Endodermal cell (in vitro differentiated cells): ENCODE measurements at regions not wholly inside any gene's neighbourhood (a gene's known extent, or its start where the extent isn't known, plus 50 kb on each side); places are given as distances from the start of the nearest gene placed in this dataset.

ENCODE experiments used
- DNase-seq: peaks from one replicate; pipeline ENCODE4 v3.0.0-alpha.2; 2017
- H3K27ac ChIP-seq: 2 replicates; pipeline ENCODE4 v1.5.1; 2013; ENCODE audit warnings: mild to moderate bottlenecking, low read depth, low read length, moderate library complexity
- H3K27me3 ChIP-seq: 2 replicates; pipeline ENCODE4 v1.6.1; 2013; ENCODE audit warnings: mild to moderate bottlenecking, low read length, moderate library complexity; ENCODE audit not compliant: insufficient read depth, control insufficient read depth, poor library complexity, severe bottlenecking
- H3K36me3 ChIP-seq: 2 replicates; pipeline ENCODE4 v1.7.0; 2013; ENCODE audit warnings: mild to moderate bottlenecking, low read length, moderate library complexity; ENCODE audit not compliant: control insufficient read depth, insufficient read depth
- H3K4me1 ChIP-seq: one replicate; pipeline ENCODE4 v1.7.0; 2013; ENCODE audit warnings: low read length; ENCODE audit not compliant: control insufficient read depth, insufficient read depth
- H3K4me3 ChIP-seq: 2 replicates; pipeline ENCODE4 v1.5.1; 2013; ENCODE audit warnings: mild to moderate bottlenecking, low read length, moderate library complexity
- H3K9ac ChIP-seq: 2 replicates; pipeline ENCODE4 v1.6.1; 2013; ENCODE audit warnings: mild to moderate bottlenecking, low read length, moderate library complexity; ENCODE audit not compliant: poor library complexity, severe bottlenecking; ENCODE audit errors: extremely low read depth
- H3K9me3 ChIP-seq: 2 replicates; pipeline ENCODE4 v1.6.1; 2013; ENCODE audit warnings: mild to moderate bottlenecking, low read length, moderate library complexity; ENCODE audit not compliant: control insufficient read depth
- H3K27ac Mint-ChIP-seq: 2 replicates; pipeline ENCODE4 v1.8.0; 2020; ENCODE audit warnings: mixed read lengths
- H3K27me3 Mint-ChIP-seq: 2 replicates; pipeline ENCODE4 v1.8.0; 2021; ENCODE audit warnings: mild to moderate bottlenecking, mixed read lengths; ENCODE audit not compliant: insufficient read depth
- H3K36me3 Mint-ChIP-seq: 2 replicates; pipeline ENCODE4 v1.8.0; 2020; ENCODE audit warnings: low read depth, mixed read lengths
- H3K4me1 Mint-ChIP-seq: 2 replicates; pipeline ENCODE4 v1.8.0; 2020; ENCODE audit warnings: mixed read lengths
- H3K4me3 Mint-ChIP-seq: 2 replicates; pipeline ENCODE4 v1.8.0; 2020; ENCODE audit warnings: mild to moderate bottlenecking, moderate library complexity, mixed read lengths
- H3K9me3 Mint-ChIP-seq: 2 replicates; pipeline ENCODE4 v1.8.0; 2020; ENCODE audit warnings: mild to moderate bottlenecking, mixed read lengths
- WGBS, 2 experiments: methylation state at CpG; one replicate each; pipeline versions ENCODE4 v1.1.5 to v1.1.7; 2013; ENCODE audit warnings: missing lambda C conversion rate in 2 of 2, mixed read lengths in 1 of 2; ENCODE audit not compliant: insufficient coverage in 1 of 2, insufficient read length in 1 of 2; 5-methylcytosine and 5-hydroxymethylcytosine counted together
- TF ChIP-seq, protein P1 (sequence below): fragments of 200-600 bp; sonication (generic); conservative IDR thresholded peaks from 2 replicates; pipeline ENCODE4 v1.5.0; 2021; ENCODE audit warnings: antibody characterized with exemption, mild to moderate bottlenecking

DNA sequence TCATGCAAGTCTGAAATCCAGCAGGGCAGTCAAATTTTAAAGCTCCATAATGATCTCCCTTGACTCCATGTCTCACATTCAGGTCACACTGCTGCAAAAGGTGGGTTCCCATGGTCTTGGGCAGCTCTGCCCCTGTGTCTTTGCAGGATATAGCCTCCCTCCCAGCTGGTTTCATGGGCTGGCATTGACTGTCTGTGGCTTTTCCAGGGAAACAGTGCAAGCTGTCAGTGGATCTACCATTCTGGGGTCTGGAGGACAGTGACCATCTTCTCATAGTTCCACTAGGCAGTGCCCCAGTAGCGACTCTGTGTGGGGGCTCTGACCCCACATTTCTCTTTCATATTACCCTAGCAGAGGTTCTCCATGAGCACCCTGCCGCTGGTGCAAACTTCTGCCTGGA lies 220.6 kb upstream of the COPS8 start:
- no peak for DNase-seq
- Histone ChIP-seq H3K27ac (no peak overlapping the region), H3K27me3 (no peaks in the 10 kb centered on the region), H3K4me1 (peaks cover under 1% of the 10 kb centered on the region), H3K36me3 (no peaks in the 10 kb centered on the region), H3K9ac (no peak overlapping the region), H3K9me3 (peaks cover 29% of the 10 kb centered on the region), H3K4me3 (no peak overlapping the region)
- Mint-ChIP-seq H3K36me3 (peaks cover 12% of the 10 kb centered on the region), H3K27ac (no peak overlapping the region), H3K9me3 (peaks cover 50% of the 10 kb centered on the region), H3K4me1 (peaks cover 16% of the 10 kb centered on the region), H3K27me3 (peaks cover 13% of the 10 kb centered on the region), H3K4me3 (no peak overlapping the region)
- TF ChIP-seq, protein P1, sequence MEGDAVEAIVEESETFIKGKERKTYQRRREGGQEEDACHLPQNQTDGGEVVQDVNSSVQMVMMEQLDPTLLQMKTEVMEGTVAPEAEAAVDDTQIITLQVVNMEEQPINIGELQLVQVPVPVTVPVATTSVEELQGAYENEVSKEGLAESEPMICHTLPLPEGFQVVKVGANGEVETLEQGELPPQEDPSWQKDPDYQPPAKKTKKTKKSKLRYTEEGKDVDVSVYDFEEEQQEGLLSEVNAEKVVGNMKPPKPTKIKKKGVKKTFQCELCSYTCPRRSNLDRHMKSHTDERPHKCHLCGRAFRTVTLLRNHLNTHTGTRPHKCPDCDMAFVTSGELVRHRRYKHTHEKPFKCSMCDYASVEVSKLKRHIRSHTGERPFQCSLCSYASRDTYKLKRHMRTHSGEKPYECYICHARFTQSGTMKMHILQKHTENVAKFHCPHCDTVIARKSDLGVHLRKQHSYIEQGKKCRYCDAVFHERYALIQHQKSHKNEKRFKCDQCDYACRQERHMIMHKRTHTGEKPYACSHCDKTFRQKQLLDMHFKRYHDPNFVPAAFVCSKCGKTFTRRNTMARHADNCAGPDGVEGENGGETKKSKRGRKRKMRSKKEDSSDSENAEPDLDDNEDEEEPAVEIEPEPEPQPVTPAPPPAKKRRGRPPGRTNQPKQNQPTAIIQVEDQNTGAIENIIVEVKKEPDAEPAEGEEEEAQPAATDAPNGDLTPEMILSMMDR, result no peak
- WGBS, 2 experiments, result 78 to 89% methylated on average over 2 of the region's 2 CpGs

DNA sequence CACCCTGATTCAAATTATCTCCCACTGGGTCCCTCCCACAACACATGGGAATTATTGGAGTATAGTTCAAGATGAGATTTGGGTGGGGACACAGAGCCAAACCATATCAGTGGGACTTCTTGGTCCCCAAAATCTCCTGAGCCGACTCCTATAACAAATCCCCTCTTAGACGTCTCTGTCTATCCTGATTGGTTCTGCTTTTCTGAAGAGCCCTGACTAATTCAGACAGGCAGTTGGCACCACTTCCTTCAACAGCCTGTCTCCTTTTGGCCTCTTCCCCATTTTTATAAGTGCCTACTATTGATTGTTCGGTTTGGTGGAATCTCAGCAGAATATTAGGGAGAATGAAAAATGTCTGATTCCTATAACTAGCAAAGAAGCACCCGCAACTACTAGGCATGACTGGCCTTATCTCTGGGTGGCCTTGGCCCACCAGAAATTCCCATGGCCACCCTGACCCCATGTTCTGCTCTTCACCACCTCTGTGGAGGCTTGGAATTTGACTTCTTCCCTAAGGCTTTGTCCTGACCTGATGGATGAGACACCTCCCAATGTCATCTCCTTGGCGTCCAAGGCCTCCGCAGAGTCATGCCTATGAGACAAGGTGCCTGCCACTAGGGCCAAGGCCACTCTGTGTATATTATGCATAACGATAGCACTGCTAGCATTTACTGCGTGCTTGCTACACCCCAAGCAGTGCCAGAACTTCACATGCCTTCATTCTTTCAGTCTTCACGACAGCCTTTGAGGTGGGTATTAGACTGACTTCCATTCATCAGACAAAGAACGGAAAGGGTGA lies 218.9 kb upstream of the COPS8 start:
- peak; percentile 25 for DNase-seq
- WGBS, 2 experiments, result 94 to 100% methylated on average over 8 to 10 of the region's 10 CpGs
- Mint-ChIP-seq H3K36me3 (peaks cover 12% of the 10 kb centered on the region), H3K4me3 (no peak overlapping the region), H3K4me1 (peaks cover 16% of the 10 kb centered on the region), H3K27ac (no peak overlapping the region), H3K27me3 (peaks cover 15% of the 10 kb centered on the region), H3K9me3 (peaks cover 50% of the 10 kb centered on the region)
- H3K27me3 ChIP-seq, result no peaks in the 10 kb centered on the region
- H3K9me3 ChIP-seq, result peaks cover 29% of the 10 kb centered on the region
- TF ChIP-seq, protein P1, result no peak
- H3K36me3 ChIP-seq, result no peaks in the 10 kb centered on the region
- H3K4me1 ChIP-seq, result peaks cover 3% of the 10 kb centered on the region
- no peak overlapping the region for H3K9ac ChIP-seq
- H3K4me3 ChIP-seq, result no peak overlapping the region
- H3K27ac ChIP-seq, result no peak overlapping the region

DNA sequence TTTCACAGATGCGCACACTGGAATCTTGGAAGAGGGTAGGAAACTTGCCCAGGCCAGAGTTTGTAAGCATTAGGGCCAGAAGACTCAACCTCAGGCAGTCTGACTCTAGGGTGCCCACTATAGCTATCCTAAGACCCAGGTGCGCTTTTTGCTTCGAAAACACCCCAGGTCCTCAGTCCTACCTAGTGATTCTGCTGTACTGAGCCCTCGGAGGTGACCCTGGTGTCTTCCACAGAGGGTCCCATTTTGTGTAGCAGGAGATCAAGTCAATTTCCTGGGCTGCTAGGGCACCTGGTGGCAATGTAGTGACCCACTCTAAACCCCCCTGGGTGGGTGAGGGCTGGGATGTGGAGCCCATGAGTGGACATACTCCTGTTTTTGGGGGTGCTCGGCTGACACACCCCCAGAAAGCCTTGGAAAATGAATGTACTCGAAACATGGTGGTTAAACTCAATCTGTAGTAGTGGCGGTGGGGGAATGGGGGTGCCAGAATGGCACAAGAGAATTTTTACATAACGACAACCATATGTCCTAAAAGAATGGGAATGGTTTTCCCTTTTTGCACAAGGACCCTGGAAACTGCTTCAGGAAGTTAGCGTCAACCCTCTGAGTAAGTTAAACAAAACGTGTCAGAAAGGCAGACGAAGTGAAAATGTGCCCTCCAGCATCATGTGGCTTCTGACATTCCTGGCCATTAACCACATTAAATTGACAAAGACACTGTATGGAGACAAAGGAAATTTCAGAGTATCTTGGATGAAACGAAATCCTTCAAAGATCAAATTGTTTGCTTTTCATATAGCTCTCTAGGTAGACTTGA lies 218.0 kb upstream of the COPS8 start:
- H3K4me3 ChIP-seq, result no peak overlapping the region
- no peak overlapping the region for H3K27ac Mint-ChIP-seq
- WGBS, 2 experiments, result 88 to 90% methylated on average over 9 to 12 of the region's 12 CpGs
- no peak overlapping the region for H3K9ac ChIP-seq
- TF ChIP-seq, protein P1, result no peak
- H3K27me3 ChIP-seq, result no peaks in the 10 kb centered on the region
- no peaks in the 10 kb centered on the region for H3K36me3 ChIP-seq
- H3K9me3 Mint-ChIP-seq, result peaks cover 50% of the 10 kb centered on the region
- no peak overlapping the region for H3K27ac ChIP-seq
- DNase-seq, result peak; percentile 51
- peaks cover 14% of the 10 kb centered on the region for H3K4me1 Mint-ChIP-seq
- no peak overlapping the region for H3K4me3 Mint-ChIP-seq
- H3K4me1 ChIP-seq, result peaks cover 3% of the 10 kb centered on the region
- peaks cover 12% of the 10 kb centered on the region for H3K36me3 Mint-ChIP-seq
- peaks cover 29% of the 10 kb centered on the region for H3K9me3 ChIP-seq
- peaks cover 17% of the 10 kb centered on the region for H3K27me3 Mint-ChIP-seq
